Activated CD8-positive, alpha-beta T cell treated with anti-CD3 and anti-CD28 coated beads for 36 hours (primary cell): ENCODE measurements at regions not wholly inside any gene's neighbourhood (a gene's known extent, or its start where the extent isn't known, plus 50 kb on each side); places are given as distances from the start of the nearest gene placed in this dataset.

Experiments
- ATAC-seq: fragments of 200-7000 bp; cut with Tn5 transposase; one replicate; pipeline ENCODE4 v1.10.0; 2021; ENCODE audit warnings: mild to moderate bottlenecking, moderate library complexity
- CTCF ChIA-PET: fragments of 350-600 bp; sonication (Branson Sonifier 250); formaldehyde crosslinking; loops from one replicate; lab custom pipeline; 2021; ENCODE audit warnings: antibody characterized with exemption; lab: Charles Lee
- POLR2A ChIA-PET: fragments of 350-600 bp; sonication (Branson Sonifier 250); formaldehyde crosslinking; loops from one replicate; lab custom pipeline; 2021; ENCODE audit warnings: antibody characterized with exemption; lab: Charles Lee
- DNase-seq: peaks from one replicate; pipeline ENCODE4 v3.0.0-alpha.2; 2020
- H3K27ac Mint-ChIP-seq: one replicate; pipeline ENCODE4 v1.8.0; 2021; ENCODE audit warnings: mild to moderate bottlenecking, mixed read lengths
- H3K27me3 Mint-ChIP-seq: one replicate; pipeline ENCODE4 v1.8.0; 2021; ENCODE audit warnings: mixed read lengths
- H3K36me3 Mint-ChIP-seq: one replicate; pipeline ENCODE4 v1.8.0; 2021; ENCODE audit warnings: low read depth, mixed read lengths
- H3K4me1 Mint-ChIP-seq: one replicate; pipeline ENCODE4 v1.8.0; 2021; ENCODE audit warnings: low read depth, mixed read lengths
- H3K4me3 Mint-ChIP-seq: one replicate; pipeline ENCODE4 v1.8.0; 2021; ENCODE audit warnings: mild to moderate bottlenecking, moderate library complexity, mixed read lengths
- H3K9me3 Mint-ChIP-seq: one replicate; pipeline ENCODE4 v1.8.0; 2021; ENCODE audit warnings: mixed read lengths
- CTCF ChIP-seq: fragments of 200-600 bp; IDR thresholded peaks from one replicate; pipeline ENCODE4 v1.8.0; 2022; ENCODE audit warnings: antibody characterized with exemption, mild to moderate bottlenecking
- intact Hi-C: fragments of 100-400 bp; cut with micrococcal nuclease; formaldehyde crosslinking; loops from one replicate; pipeline ENCODE4 v1.10.0; 2022

- ChIA-PET CTCF (no interaction called here), POLR2A (no interaction called here)
- Mint-ChIP-seq H3K4me1 (no peaks in the 10 kb centered on the region), H3K36me3 (no peaks in the 10 kb centered on the region), H3K4me3 (no peak overlapping the region), H3K9me3 (no peaks in the 10 kb centered on the region), H3K27ac (no peak overlapping the region), H3K27me3 (peaks cover 9% of the 10 kb centered on the region)
- intact Hi-C loops, result no loop called here
- no peak for TF ChIP-seq CTCF
- ATAC-seq (no peak), DNase-seq (no peak)
Observed at GRCh38 chr5:175357995-175358394, 86.0 kb downstream of the DRD1 start.

GRCh38 chr5:175356428-175356827, 87.6 kb downstream of the DRD1 start:
- DNase-seq (no peak), ATAC-seq (no peak)
- Mint-ChIP-seq H3K4me3 (no peak overlapping the region), H3K27me3 (peaks cover 9% of the 10 kb centered on the region), H3K27ac (no peak overlapping the region), H3K9me3 (no peaks in the 10 kb centered on the region), H3K4me1 (no peaks in the 10 kb centered on the region), H3K36me3 (no peaks in the 10 kb centered on the region)
- intact Hi-C loops, result no loop called here
- no peak for TF ChIP-seq CTCF
- CTCF ChIA-PET, result no interaction called here
- POLR2A ChIA-PET, result no interaction called here

- POLR2A ChIA-PET, result no interaction called here
Observed at GRCh38 chr5:175354964-175355363, 89.0 kb downstream of the DRD1 start.

GRCh38 chr5:175353926-175354325, 90.1 kb downstream of the DRD1 start:
- ChIA-PET POLR2A (no interaction called here), CTCF (no interaction called here)
- peaks cover 6% of the 10 kb centered on the region for H3K27me3 Mint-ChIP-seq
- no peak for TF ChIP-seq CTCF
- no peaks in the 10 kb centered on the region for H3K9me3 Mint-ChIP-seq
- no peak for DNase-seq
- intact Hi-C loops, result no loop called here
- H3K36me3 Mint-ChIP-seq, result no peaks in the 10 kb centered on the region
- no peak overlapping the region for H3K4me3 Mint-ChIP-seq
- no peaks in the 10 kb centered on the region for H3K4me1 Mint-ChIP-seq
- ATAC-seq, result no peak
- no peak overlapping the region for H3K27ac Mint-ChIP-seq

More at GRCh38 chr5:175354964-175355363, 89.0 kb downstream of the DRD1 start:
- CTCF ChIA-PET, result no interaction called here
- no peaks in the 10 kb centered on the region for H3K4me1 Mint-ChIP-seq
- no peak for DNase-seq
- no peak overlapping the region for H3K27ac Mint-ChIP-seq
- no peak overlapping the region for H3K4me3 Mint-ChIP-seq
- no peaks in the 10 kb centered on the region for H3K9me3 Mint-ChIP-seq
- no peak for ATAC-seq
- H3K27me3 Mint-ChIP-seq, result peaks cover 6% of the 10 kb centered on the region
- H3K36me3 Mint-ChIP-seq, result no peaks in the 10 kb centered on the region
- no peak for TF ChIP-seq CTCF
- intact Hi-C loops, result no loop called here

GRCh38 chr5:175351897-175352590, 91.9 kb downstream of the DRD1 start:
- ChIA-PET CTCF (no interaction called here), POLR2A (no interaction called here)

More at GRCh38 chr5:175351897-175352590, 91.9 kb downstream of the DRD1 start:
- Mint-ChIP-seq H3K4me1 (no peaks in the 10 kb centered on the region), H3K27me3 (peaks cover 7% of the 10 kb centered on the region), H3K27ac (no peak overlapping the region), H3K4me3 (no peak overlapping the region), H3K9me3 (no peaks in the 10 kb centered on the region), H3K36me3 (no peaks in the 10 kb centered on the region)
- TF ChIP-seq CTCF, result no peak
- ATAC-seq (no peak), DNase-seq (no peak)
- intact Hi-C loops, result no loop called here
